SK-N-SH treated with all-trans-retinoic acid at 6 μM for 48 hours (cell line): ENCODE measurements at regions not wholly inside any gene's neighbourhood (a gene's known extent, or its start where the extent isn't known, plus 50 kb on each side); places are given as distances from the start of the nearest gene placed in this dataset.

ENCODE experiments used
- ARNTL ChIP-seq: fragments of 450-650 bp; formaldehyde crosslinking; IDR thresholded peaks from 2 replicates; pipeline ENCODE4 v1.5.0; 2020; ENCODE audit warnings: low read depth, mild to moderate bottlenecking, moderate library complexity, borderline replicate concordance
- ISL1 ChIP-seq: fragments of 250-450 bp; sonication (Bioruptor Pico); IDR thresholded peaks from 2 replicates; pipeline ENCODE4 v2.1.2; 2022; ENCODE audit warnings: mild to moderate bottlenecking, moderate library complexity
- OSR1 ChIP-seq: fragments of 250-450 bp; sonication (Bioruptor Pico); IDR thresholded peaks from 2 replicates; pipeline ENCODE4 v1.8.0; 2022; ENCODE audit warnings: moderate library complexity, mild to moderate bottlenecking, inconsistent platforms
- PATZ1 ChIP-seq: fragments of 250-450 bp; sonication (Bioruptor Pico); IDR thresholded peaks from 2 replicates; pipeline ENCODE4 v1.8.0; 2020; ENCODE audit warnings: mild to moderate bottlenecking, moderate library complexity, borderline replicate concordance
- POU6F1 ChIP-seq: fragments of 250-450 bp; sonication (Bioruptor Pico); IDR thresholded peaks from 2 replicates; pipeline ENCODE4 v1.8.0; 2021; ENCODE audit warnings: low read depth, mild to moderate bottlenecking, moderate library complexity, borderline replicate concordance
- PPARA ChIP-seq: fragments of 250-450 bp; sonication (Bioruptor Pico); IDR thresholded peaks from 2 replicates; pipeline ENCODE4 v1.5.0; 2020; ENCODE audit warnings: mild to moderate bottlenecking, borderline replicate concordance
- RARB ChIP-seq: fragments of 250-450 bp; sonication (Bioruptor Pico); IDR thresholded peaks from 2 replicates; pipeline ENCODE4 v1.8.0; 2021; ENCODE audit warnings: mild to moderate bottlenecking, moderate library complexity
- SNAI2 ChIP-seq: fragments of 250-450 bp; sonication (Bioruptor Pico); IDR thresholded peaks from 2 replicates; pipeline ENCODE4 v1.5.0; 2020; ENCODE audit warnings: mild to moderate bottlenecking, moderate library complexity
- TSHZ2 ChIP-seq: fragments of 250-450 bp; sonication (Bioruptor Pico); IDR thresholded peaks from 2 replicates; pipeline ENCODE4 v1.5.0; 2020; ENCODE audit warnings: mild to moderate bottlenecking, moderate library complexity
- ZFP30 ChIP-seq: fragments of 450-650 bp; formaldehyde crosslinking; IDR thresholded peaks from 2 replicates; pipeline ENCODE4 v1.5.0; 2022; ENCODE audit warnings: mild to moderate bottlenecking, moderate library complexity
- ZNF565 ChIP-seq: fragments of 450-650 bp; formaldehyde crosslinking; conservative IDR thresholded peaks from 2 replicates; pipeline ENCODE4 v1.5.0; 2020; ENCODE audit warnings: low read depth, mild to moderate bottlenecking, moderate library complexity
- ZNF70 ChIP-seq: fragments of 450-650 bp; formaldehyde crosslinking; IDR thresholded peaks from 2 replicates; pipeline ENCODE4 v1.5.0; 2020; ENCODE audit warnings: mild to moderate bottlenecking, moderate library complexity
- ZNF8 ChIP-seq: fragments of 450-650 bp; formaldehyde crosslinking; IDR thresholded peaks from 2 replicates; pipeline ENCODE4 v1.5.0; 2020; ENCODE audit warnings: mild to moderate bottlenecking, moderate library complexity

GRCh38 chr7:17631061-17631460 is 309.2 kb downstream of the SNX13 start:
- TF ChIP-seq POU6F1 (CRISPR knock-in tag) (no peak), RARB (CRISPR knock-in tag) (no peak), OSR1 (CRISPR knock-in tag) (no peak), ISL1 (no peak), ZFP30 (CRISPR knock-in tag) (no peak), ARNTL (CRISPR knock-in tag) (no peak), ZNF8 (CRISPR knock-in tag) (no peak), SNAI2 (CRISPR knock-in tag) (no peak), TSHZ2 (no peak), PPARA (CRISPR knock-in tag) (no peak), ZNF565 (CRISPR knock-in tag) (no peak), ZNF70 (CRISPR knock-in tag) (no peak), PATZ1 (CRISPR knock-in tag) (no peak)
